GM18508 (cell line): ENCODE measurements at regions not wholly inside any gene's neighbourhood (a gene's known extent, or its start where the extent isn't known, plus 50 kb on each side); places are given as distances from the start of the nearest gene placed in this dataset.

Experiments
- ATAC-seq: cut with Tn5 transposase; IDR thresholded peaks from one replicate; pipeline ENCODE4 v1.9.1; 2021; ENCODE audit warnings: moderate number of reproducible peaks; ENCODE audit not compliant: insufficient read depth, unreplicated experiment

DNA sequence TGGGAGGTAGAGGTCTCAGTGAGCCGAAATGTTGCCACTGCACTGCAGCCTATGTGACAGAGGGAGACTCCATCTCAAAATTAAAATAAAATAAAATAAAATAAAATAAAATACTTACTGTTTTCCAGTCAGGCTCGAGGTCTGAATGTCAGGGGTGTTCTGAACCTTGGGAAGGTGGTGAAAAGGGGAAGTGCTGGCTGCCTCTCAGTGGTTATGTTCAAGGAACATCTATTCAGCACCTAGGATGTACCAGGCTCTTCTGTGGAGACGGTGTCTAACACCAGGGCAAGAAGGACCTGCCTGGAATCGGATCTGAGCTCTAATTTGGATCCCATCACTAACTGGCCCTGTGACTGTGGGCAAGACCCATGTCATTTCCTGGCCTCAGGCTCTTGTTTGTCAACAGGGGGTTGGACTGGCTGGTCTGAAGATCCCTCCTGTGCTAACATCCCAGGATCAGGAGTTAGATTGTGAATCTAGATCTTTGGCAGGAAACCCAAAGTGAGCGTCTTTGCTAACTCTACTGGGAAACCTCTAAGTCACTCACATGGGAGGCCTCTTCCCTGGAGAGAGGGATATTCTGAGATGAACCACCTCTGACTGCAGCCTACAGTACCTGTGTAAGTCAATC, 63.4 kb upstream of the SIRPG start:
- no peak for ATAC-seq

DNA sequence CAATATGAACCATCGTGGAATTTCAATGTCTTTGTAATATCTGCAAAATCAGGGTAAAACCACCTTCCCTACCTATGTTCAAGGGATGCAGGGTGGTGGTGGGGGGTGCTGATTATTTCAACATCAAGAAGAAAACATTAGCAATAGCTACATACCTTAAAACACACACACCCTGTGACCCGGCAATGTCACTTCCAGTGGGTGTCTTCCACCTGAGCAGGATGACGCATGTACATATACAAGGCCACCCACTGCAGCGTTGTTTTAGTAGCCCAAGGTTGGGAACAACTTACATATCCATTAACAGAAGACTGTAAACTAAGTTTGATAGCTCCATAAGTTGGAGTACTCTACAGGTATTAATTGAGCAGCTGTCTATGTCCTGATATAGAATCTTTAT, 62.6 kb upstream of the SIRPG start:
- ATAC-seq, result no peak

DNA sequence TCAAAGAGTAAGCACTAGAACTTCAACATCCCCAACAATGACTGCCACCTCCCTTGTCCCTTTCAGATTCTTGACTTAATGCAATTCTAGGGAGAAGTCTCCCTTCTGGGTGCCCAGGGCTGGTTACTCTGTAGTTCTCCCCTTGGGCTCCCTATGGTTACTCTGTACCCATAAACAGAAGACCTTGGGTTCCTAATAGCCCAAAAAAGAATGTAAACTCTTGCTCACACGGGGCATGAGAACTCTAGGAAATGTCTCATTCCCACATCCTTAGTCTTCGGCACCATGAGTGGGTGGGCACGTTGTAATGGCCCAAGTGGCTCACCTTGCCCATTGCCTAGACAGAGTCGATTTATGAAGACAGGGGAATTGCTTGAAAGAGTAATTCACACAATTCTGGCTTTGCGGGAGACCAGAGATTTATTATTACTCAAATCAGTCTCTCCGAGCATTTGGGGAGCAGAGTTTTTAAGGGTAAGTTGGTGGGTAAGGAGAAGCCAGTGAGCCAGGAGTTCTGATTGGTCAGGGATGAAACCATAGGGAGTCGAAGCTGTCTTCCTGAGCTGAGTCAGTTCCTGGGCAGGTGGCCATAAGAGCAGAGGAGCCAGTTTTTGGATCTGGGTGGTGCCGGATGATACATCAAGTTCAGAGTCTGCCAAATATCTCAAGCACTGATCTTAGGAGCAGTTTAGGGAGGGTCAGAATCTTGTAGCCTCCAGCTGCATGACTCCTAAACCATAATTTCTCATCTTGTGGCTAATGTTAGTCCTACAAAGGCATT, 61.2 kb upstream of the SIRPG start:
- no peak for ATAC-seq

DNA sequence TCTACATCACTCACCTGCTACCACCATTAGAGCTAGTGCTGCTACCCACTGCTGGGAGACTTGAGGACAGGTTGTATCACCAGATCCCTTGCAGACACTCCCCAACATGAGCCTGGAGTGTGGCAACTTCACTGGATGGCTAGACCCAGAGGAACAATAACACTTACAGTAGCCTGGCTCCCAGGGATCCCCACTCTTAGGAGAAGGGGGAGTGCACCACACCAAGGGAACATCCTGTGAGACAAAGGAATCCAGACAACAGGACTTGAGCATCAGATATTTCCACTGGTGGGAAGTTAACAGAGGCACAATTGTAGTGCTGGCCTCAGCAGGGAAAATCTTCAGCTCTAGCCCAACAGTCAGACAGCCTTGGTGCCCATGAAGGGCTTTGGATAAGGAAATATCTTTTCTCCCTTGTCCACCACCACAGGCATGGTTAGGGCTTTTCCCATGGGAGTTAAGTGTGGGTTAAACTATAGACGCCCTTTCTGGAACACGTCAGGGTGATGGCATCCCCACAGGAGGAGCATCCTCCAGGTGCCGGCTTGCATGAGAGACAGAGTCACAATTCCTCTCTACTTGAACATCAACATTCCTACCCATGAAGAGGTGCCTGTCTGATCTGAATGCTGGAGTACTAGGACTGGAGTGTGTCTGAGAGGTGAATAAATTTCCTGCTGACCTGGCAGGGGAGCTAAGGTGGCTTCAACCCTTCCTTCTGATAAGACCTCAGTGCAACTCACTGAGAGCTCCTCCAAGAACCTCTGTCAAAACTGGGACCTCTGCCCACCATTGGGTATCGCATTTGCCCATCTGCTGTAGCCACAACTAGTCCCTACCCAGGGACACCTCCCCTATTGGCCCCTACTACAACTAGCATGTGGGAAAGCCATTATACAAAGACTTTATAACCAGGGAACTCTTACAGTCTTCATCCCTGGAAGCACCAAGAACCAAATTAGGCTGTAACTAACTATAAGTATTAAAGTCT, 55.4 kb upstream of the SIRPG start:
- ATAC-seq, result no peak

DNA sequence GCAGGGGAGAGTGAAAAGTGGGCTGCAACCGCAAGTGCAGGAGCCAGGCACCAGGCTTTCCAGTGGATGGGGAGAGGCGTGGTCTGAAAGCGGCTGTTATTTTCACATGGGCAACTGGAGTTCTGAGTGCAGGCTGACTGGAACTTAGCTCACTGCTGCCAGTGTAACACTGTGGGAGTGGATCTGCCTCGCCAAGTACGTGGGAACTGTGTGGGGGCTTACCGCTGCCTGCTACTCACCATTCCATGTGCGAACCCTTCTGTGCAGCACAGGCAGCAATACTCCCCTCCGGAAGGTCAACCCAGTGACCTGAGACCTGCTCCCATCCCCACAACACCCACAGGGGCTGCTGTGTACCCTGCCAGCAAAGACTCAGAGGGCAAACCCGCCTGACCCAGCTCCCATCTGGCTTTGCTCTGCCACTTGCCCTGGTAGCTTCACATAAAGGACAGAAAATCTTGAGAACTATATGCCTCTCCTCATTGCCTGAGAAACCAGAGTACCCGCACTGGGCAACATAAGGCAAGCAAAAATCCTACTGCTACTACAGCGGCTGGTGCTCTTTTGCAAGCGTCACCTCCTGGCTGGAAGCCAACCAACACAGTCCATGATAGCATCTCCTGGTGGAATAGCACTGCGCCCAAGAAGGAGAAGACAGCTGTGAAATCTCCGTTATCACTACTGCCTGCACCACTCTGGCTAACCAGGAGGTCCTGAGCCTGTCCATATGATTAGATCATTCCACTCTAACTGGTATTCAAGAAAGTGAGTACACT, 54.4 kb upstream of the SIRPG start:
- ATAC-seq, result no peak

DNA sequence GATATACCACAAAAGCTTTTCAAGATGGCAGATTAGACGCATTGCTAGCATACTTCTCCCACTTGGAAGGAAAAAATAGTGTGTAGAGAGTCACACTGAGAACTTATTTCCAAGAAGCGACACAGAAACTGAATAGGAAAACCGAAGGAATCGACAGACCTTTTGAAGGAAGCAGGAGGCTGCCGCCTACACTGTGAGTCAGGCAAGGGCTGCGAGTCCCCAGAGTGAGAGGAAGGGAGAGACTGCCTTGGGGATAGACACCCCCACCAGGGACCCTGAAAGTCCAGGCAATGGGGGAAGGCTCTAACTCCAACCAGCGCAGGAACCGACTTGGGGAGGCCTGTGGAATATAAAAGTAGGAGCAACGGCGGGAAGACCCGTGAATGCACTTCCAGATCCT, 53.7 kb upstream of the SIRPG start:
- ATAC-seq, result no peak

DNA sequence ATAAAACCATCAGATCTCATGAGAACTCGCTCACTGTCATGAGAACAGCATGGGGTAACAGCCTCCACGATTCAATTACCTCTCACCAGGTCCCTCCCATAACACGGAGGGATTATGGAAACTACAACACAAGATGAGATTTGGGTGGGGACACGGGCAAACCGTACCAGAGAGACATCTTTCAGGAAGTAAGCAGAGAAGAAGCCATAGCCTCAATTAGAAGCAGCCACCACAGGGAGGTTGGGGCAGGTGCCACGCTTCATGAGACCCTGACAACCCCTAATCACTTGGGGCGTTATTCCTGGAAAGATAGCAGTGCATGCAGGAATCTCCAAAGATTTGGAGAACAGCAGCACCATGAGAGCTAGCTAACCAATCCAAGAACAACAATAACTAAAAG, 52.9 kb upstream of the SIRPG start:
- no peak for ATAC-seq

DNA sequence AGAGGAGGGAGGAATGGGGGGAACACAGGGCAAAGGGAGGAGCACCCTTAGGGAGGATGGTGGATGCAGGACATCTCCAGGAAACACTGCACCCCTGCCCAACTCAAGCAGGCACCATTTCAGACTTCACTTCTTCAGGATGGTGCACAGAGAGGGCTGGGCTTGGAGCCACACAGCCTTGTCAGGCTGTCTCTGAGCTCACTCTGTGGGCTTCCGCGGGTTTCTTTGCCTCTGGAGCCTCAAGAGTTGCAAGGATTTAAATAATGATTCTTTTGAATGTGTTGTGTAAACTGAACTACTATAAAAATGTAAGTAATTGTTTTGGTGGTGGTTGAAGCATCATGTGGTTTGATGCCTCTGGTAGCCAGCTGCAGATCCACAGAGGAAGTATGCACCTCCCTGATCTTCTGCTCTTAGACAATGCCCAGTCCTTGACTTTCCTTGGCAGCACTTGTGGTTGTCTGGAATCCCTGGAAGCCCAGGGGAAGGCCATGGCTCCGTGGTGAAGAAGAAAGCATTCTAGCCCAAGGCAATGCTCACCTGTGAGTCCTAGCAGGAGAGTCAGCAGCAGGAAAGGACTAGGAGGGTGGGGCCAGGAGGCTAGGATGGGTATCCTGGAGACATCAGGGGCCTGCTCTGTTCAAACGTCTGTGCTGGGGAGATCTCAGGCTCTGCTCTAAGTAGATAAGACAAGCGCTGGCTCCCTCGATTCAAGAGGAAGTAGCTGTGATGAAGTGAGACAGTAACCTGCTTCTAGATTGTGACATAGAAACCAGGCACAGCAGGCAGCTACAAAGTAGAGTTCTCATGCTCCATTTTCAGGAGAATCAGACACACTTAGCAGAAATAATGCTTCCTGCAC, 50.2 kb upstream of the SIRPG start:
- no peak for ATAC-seq
